ENCODE measurements at regions not wholly inside any gene's neighbourhood (a gene's known extent, or its start where the extent isn't known, plus 50 kb on each side); places are given as distances from the start of the nearest gene placed in this dataset.

DNA sequence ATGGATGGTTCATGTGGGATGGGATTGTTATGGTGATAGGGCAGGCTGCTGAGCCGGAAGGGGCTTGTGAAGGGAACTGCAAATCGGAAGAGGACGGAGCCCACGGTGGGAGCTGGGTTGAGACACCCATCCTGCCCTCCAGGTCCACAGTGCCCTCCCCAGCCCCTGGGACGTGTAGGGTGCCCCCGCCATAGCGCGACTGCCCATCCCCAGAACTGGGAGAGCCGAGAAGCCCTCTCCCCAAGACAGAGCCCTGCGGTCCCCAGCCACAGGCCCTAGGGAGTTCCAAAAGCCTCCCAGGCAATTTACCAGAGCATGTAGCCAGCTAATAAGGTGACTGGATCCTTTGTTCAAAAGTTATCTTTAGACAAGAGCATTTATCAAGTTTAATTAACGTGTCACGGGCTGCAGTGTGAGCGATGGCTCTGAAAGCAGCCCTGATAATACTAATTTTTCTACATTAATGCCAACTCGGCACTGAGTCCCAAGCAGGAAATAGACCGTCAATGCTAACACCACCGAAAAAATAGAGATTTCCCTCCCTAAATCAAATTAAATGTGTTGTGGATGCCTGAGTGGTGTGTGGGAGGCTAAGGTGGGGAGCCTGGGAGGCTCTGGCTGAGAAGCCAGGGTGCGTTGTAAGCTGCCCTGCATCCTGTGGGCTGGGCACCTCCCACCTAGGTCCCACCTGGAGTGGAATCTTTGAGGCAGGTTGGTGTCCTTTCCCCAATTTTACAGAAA, 76.8 kb upstream of the RTL6 start:
- no peak for TF ChIP-seq CEBPB (IDR thresholded peaks at IDR 0.05; ENCODE audit: low read depth, low read length)
- TF ChIP-seq, protein P1, sequence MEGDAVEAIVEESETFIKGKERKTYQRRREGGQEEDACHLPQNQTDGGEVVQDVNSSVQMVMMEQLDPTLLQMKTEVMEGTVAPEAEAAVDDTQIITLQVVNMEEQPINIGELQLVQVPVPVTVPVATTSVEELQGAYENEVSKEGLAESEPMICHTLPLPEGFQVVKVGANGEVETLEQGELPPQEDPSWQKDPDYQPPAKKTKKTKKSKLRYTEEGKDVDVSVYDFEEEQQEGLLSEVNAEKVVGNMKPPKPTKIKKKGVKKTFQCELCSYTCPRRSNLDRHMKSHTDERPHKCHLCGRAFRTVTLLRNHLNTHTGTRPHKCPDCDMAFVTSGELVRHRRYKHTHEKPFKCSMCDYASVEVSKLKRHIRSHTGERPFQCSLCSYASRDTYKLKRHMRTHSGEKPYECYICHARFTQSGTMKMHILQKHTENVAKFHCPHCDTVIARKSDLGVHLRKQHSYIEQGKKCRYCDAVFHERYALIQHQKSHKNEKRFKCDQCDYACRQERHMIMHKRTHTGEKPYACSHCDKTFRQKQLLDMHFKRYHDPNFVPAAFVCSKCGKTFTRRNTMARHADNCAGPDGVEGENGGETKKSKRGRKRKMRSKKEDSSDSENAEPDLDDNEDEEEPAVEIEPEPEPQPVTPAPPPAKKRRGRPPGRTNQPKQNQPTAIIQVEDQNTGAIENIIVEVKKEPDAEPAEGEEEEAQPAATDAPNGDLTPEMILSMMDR (conservative IDR thresholded peaks at IDR 0.05; ENCODE audit: low read depth, low read length): no peak
